CD14-positive monocyte (primary cell): ENCODE measurements at regions not wholly inside any gene's neighbourhood (a gene's known extent, or its start where the extent isn't known, plus 50 kb on each side); places are given as distances from the start of the nearest gene placed in this dataset.

Experiments
- DNase-seq, 3 donors: peaks; one replicate each; pipeline ENCODE4 v3.0.0-alpha.2; 2011 to 2022
- H2AFZ ChIP-seq: 2 replicates; pipeline ENCODE4 v1.6.0; 2012; ENCODE audit warnings: mild to moderate bottlenecking, low read depth, low read length, inconsistent platforms; ENCODE audit not compliant: insufficient read depth, poor library complexity, severe bottlenecking
- H3K27ac ChIP-seq, 2 donors: 1 replicate in 1 of 2; 2 replicates in 1 of 2; pipeline ENCODE4 v1.5.1; 2012 to 2013; ENCODE audit warnings: low read length in 2 of 2, control low read depth in 1 of 2, inconsistent platforms in 1 of 2, low read depth in 1 of 2, mild to moderate bottlenecking in 1 of 2
- H3K27me3 ChIP-seq, 2 donors: one replicate each; pipeline versions ENCODE4 v1.6.0 to v1.6.1; 2011 to 2013; ENCODE audit warnings: low read length in 2 of 2; ENCODE audit not compliant: control insufficient read depth in 2 of 2, insufficient read depth in 2 of 2
- H3K36me3 ChIP-seq, 2 donors: replicated peaks in 1 of 2; 1 replicate in 1 of 2; 2 replicates in 1 of 2; pipeline versions ENCODE4 v1.5.1 to v1.6.1; 2012 to 2013; ENCODE audit warnings: low read length in 2 of 2, control low read depth in 1 of 2, inconsistent platforms in 1 of 2, mild to moderate bottlenecking in 1 of 2; ENCODE audit not compliant: insufficient read depth in 2 of 2, control insufficient read depth in 1 of 2
- H3K4me1 ChIP-seq, 2 donors: 1 replicate in 1 of 2; 2 replicates in 1 of 2; pipeline versions ENCODE4 v1.5.1 to v1.6.1; 2012 to 2013; ENCODE audit warnings: low read length in 2 of 2, control low read depth in 1 of 2, inconsistent platforms in 1 of 2, mild to moderate bottlenecking in 1 of 2, moderate library complexity in 1 of 2; ENCODE audit not compliant: insufficient read depth in 2 of 2, control insufficient read depth in 1 of 2
- H3K4me2 ChIP-seq: replicated peaks from 2 replicates; pipeline ENCODE3; 2012; ENCODE audit warnings: low read length, moderate library complexity, mild to moderate bottlenecking; ENCODE audit not compliant: poor library complexity, severe bottlenecking; ENCODE audit errors: extremely low read depth
- H3K4me3 ChIP-seq, 3 experiments: fragments of 200-600 bp in 1 of 3; sonication (generic) in 1 of 3; replicated peaks in 1 of 3; 1 replicate in 2 of 3; 2 replicates in 1 of 3; pipeline ENCODE4 v1.5.1; 2011 to 2013; ENCODE audit warnings: low read length in 3 of 3, mild to moderate bottlenecking in 3 of 3, control low read depth in 2 of 3, low read depth in 2 of 3, inconsistent platforms in 1 of 3, moderate library complexity in 1 of 3
- H3K79me2 ChIP-seq: 2 replicates; pipeline ENCODE4 v1.6.0; 2012; ENCODE audit warnings: mild to moderate bottlenecking, control low read depth, inconsistent platforms, low read length, moderate library complexity; ENCODE audit not compliant: insufficient read depth
- H3K9ac ChIP-seq: 2 replicates; pipeline ENCODE4 v1.6.0; 2017; ENCODE audit warnings: low read length, mild to moderate bottlenecking; ENCODE audit not compliant: insufficient read depth, poor library complexity, severe bottlenecking
- H3K9me3 ChIP-seq, 2 donors: replicated peaks in 1 of 2; 1 replicate in 1 of 2; 2 replicates in 1 of 2; pipeline versions ENCODE4 v1.5.1 to v1.6.1; 2012 to 2013; ENCODE audit warnings: low read length in 2 of 2, control low read depth in 1 of 2; ENCODE audit not compliant: control insufficient read depth in 1 of 2, insufficient read depth in 1 of 2
- H4K20me1 ChIP-seq: 2 replicates; pipeline ENCODE4 v1.6.0; 2012; ENCODE audit warnings: mild to moderate bottlenecking, low read length, control low read depth, moderate library complexity; ENCODE audit not compliant: insufficient read depth
- H3K27ac Mint-ChIP-seq, 7 donors: one replicate each; pipeline ENCODE4 v1.8.0; 2020; ENCODE audit warnings: mild to moderate bottlenecking in 7 of 7, mixed read lengths in 7 of 7, moderate library complexity in 6 of 7, inconsistent platforms in 2 of 7
- H3K27me3 Mint-ChIP-seq, 3 donors: one replicate each; pipeline ENCODE4 v1.8.0; 2021 to 2022; ENCODE audit warnings: low read depth in 3 of 3, mild to moderate bottlenecking in 3 of 3, mixed read lengths in 3 of 3, moderate library complexity in 3 of 3, inconsistent platforms in 1 of 3
- H3K36me3 Mint-ChIP-seq, 2 donors: one replicate each; pipeline ENCODE4 v1.8.0; 2020; ENCODE audit warnings: mixed read lengths in 2 of 2, inconsistent platforms in 1 of 2, mild to moderate bottlenecking in 1 of 2
- H3K4me1 Mint-ChIP-seq: one replicate; pipeline ENCODE4 v1.8.0; 2020; ENCODE audit warnings: mild to moderate bottlenecking, mixed read lengths
- H3K4me3 Mint-ChIP-seq, 2 donors: one replicate each; pipeline ENCODE4 v1.8.0; 2020; ENCODE audit warnings: mild to moderate bottlenecking in 2 of 2, mixed read lengths in 2 of 2, moderate library complexity in 1 of 2
- H3K9me3 Mint-ChIP-seq, 7 donors: one replicate each; pipeline ENCODE4 v1.8.0; 2020 to 2022; ENCODE audit warnings: mixed read lengths in 7 of 7, mild to moderate bottlenecking in 6 of 7, moderate library complexity in 6 of 7, inconsistent platforms in 2 of 7
- CTCF ChIP-seq: fragments of 200-600 bp; IDR thresholded peaks from one replicate; pipeline ENCODE4 v1.8.0; 2022; ENCODE audit warnings: antibody characterized with exemption, mild to moderate bottlenecking
- WGBS: methylation state at CpG from one replicate; pipeline ENCODE4 v1.1.5; 2013; ENCODE audit warnings: missing lambda C conversion rate; ENCODE audit not compliant: insufficient coverage; 5-methylcytosine and 5-hydroxymethylcytosine counted together
- intact Hi-C, 2 donors: fragments of 100-400 bp; cut with micrococcal nuclease; formaldehyde crosslinking; loops; one replicate each; pipeline versions ENCODE4 v1.15.0 to v1.15.1; 2023

DNA sequence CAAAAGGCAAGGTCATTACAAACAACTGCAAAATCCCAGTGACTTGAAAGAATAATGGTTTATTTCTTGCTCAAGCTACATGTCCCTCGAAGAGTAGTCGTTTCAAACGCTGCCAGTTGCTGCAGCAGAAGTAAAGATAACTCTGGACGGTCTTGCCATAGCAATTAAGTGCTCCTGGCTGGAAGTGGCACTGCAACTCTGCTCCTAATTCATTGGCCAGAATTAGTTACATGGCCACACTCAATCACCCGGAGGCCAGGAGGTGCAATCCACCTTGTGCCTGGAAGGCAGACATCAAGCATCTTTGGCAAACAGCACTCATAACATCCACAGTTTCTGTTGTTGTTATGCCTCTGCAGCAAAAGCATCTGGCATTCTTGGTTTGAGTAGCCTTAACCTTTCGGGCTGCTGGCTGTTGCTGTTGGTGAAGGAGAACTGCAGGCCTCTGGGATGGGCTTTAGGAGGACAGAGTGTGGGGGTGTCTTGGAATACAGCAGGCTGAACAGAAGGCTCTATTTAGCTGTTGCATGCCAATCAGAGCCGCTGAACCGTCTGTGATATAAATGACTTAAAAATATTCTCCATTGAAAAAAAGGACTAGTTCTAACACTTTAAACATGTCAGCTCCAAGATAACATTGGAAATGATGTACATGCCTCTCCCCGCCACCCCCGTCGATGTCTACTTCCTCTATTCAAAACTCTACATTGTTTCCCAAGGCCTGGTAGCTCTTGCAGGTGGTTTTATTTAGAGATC is 123.5 kb upstream of the DYRK2 start:
- no peak overlapping the region for H3K4me3 Mint-ChIP-seq
- H3K9me3 Mint-ChIP-seq: peaks cover 0 to 2% (median 0%) of the 10 kb centered on the region in 7 donors
- Histone ChIP-seq H4K20me1 (no peaks in the 10 kb centered on the region), H3K79me2 (no peaks in the 10 kb centered on the region), H3K4me2 (no peak overlapping the region), H2AFZ (no peak overlapping the region), H3K27me3 (no peaks in the 10 kb centered on the region), H3K4me1 (no peaks in the 10 kb centered on the region), H3K9ac (no peak overlapping the region), H3K27ac (no peak overlapping the region), H3K4me3 (no peak overlapping the region), H3K9me3 (no peaks in the 10 kb centered on the region), H3K36me3 (no peaks in the 10 kb centered on the region)
- 86% methylated on average over 7 of the region's 11 CpGs for WGBS
- DNase-seq: no peak
- TF ChIP-seq CTCF: no peak
- no peaks in the 10 kb centered on the region for H3K36me3 Mint-ChIP-seq
- H3K27ac Mint-ChIP-seq: no peak overlapping the region
- no peaks in the 10 kb centered on the region for H3K4me1 Mint-ChIP-seq
- intact Hi-C loops: no loop called here
- H3K27me3 Mint-ChIP-seq: peaks cover 0 to 3% (median 0%) of the 10 kb centered on the region in 3 donors

- H3K27me3 Mint-ChIP-seq: peaks cover 0 to 3% (median 0%) of the 10 kb centered on the region in 3 donors
- no peak for DNase-seq
- no peak overlapping the region for H3K4me3 ChIP-seq
- WGBS: no CpG with 5 or more reads among the region's 1 CpG
- no peaks in the 10 kb centered on the region for H3K36me3 Mint-ChIP-seq
- H3K27ac ChIP-seq: no peak overlapping the region
- no peak overlapping the region for H3K9ac ChIP-seq
- no peaks in the 10 kb centered on the region for H3K36me3 ChIP-seq
- no peak overlapping the region for H3K4me2 ChIP-seq
- no peaks in the 10 kb centered on the region for H4K20me1 ChIP-seq
- H3K27me3 ChIP-seq: no peaks in the 10 kb centered on the region
- H3K4me3 Mint-ChIP-seq: no peak overlapping the region
- intact Hi-C loops: no loop called here
- peaks cover 0 to 2% (median 0%) of the 10 kb centered on the region in 7 donors for H3K9me3 Mint-ChIP-seq
- no peak overlapping the region for H3K27ac Mint-ChIP-seq
- H2AFZ ChIP-seq: no peak overlapping the region
- H3K9me3 ChIP-seq: no peaks in the 10 kb centered on the region
- H3K79me2 ChIP-seq: no peaks in the 10 kb centered on the region
- H3K4me1 ChIP-seq: no peaks in the 10 kb centered on the region
- TF ChIP-seq CTCF: no peak
- H3K4me1 Mint-ChIP-seq: no peaks in the 10 kb centered on the region
Observed at GRCh38 chr12:67525617-67525884, 123.0 kb upstream of the DYRK2 start.
